IMR-90 (cell line): ENCODE measurements at regions not wholly inside any gene's neighbourhood (a gene's known extent, or its start where the extent isn't known, plus 50 kb on each side); places are given as distances from the start of the nearest gene placed in this dataset.

Experiments used
- ATAC-seq: fragments of 200-7000 bp; cut with Tn5 transposase; 2 replicates; pipeline ENCODE4 v1.9.1; 2020; ENCODE audit warnings: low read depth, mild to moderate bottlenecking, moderate library complexity
- BruUV-seq: library from RNA; stranded (reverse); fragments of 400-500 nt; replicated peaks from 2 replicates; lab custom pipeline; 2021; lab: Mats Ljungman, UMichigan
- CTCF ChIA-PET: fragments of 300-600 bp; formaldehyde crosslinking; extraction: SDS; loops from one replicate; lab custom pipeline; 2021; ENCODE audit warnings: antibody characterized with exemption; lab: Yijun Ruan, JAX
- POLR2A ChIA-PET: fragments of 300-600 bp; sonication (Branson Sonifier 250); formaldehyde crosslinking; loops from one replicate; lab custom pipeline; 2022; ENCODE audit warnings: antibody characterized with exemption; ENCODE audit not compliant: unreplicated experiment; lab: Charles Lee
- DNase-seq: peaks from one replicate; pipeline ENCODE4 v3.0.0; 2013
- H2AFZ ChIP-seq: replicated peaks from 2 replicates; pipeline ENCODE3; 2013; ENCODE audit warnings: low read length, mild to moderate bottlenecking; ENCODE audit not compliant: poor library complexity
- H2AK5ac ChIP-seq: 2 replicates; pipeline ENCODE4 v1.6.1; 2013; ENCODE audit warnings: low read depth, low read length, inconsistent platforms
- H2AK9ac ChIP-seq: replicated peaks from 2 replicates; pipeline ENCODE3; 2013; ENCODE audit warnings: mild to moderate bottlenecking, low read depth, low read length, moderate library complexity; ENCODE audit not compliant: poor library complexity
- H2BK120ac ChIP-seq: 2 replicates; pipeline ENCODE4 v1.6.1; 2013; ENCODE audit warnings: low read depth, low read length, inconsistent platforms
- H2BK15ac ChIP-seq: 3 replicates; pipeline ENCODE4 v1.6.1; 2013; ENCODE audit warnings: low read depth, low read length, inconsistent platforms
- H2BK20ac ChIP-seq: 2 replicates; pipeline ENCODE4 v1.6.1; 2013; ENCODE audit warnings: low read depth, mild to moderate bottlenecking, inconsistent platforms, low read length, moderate library complexity
- H2BK5ac ChIP-seq: 2 replicates; pipeline ENCODE4 v1.6.1; 2013; ENCODE audit warnings: mild to moderate bottlenecking, low read depth, low read length, inconsistent platforms; ENCODE audit not compliant: poor library complexity, severe bottlenecking
- H3K14ac ChIP-seq: replicated peaks from 2 replicates; pipeline ENCODE4 v1.6.1; 2013; ENCODE audit warnings: low read depth, low read length, inconsistent platforms
- H3K18ac ChIP-seq: 2 replicates; pipeline ENCODE4 v1.6.1; 2013; ENCODE audit warnings: low read depth, low read length, control low read depth
- H3K23ac ChIP-seq: 2 replicates; pipeline ENCODE4 v1.6.1; 2013; ENCODE audit warnings: low read depth, low read length, inconsistent platforms
- H3K27ac ChIP-seq: 2 replicates; pipeline ENCODE4 v1.5.1; 2013; ENCODE audit warnings: mild to moderate bottlenecking, control low read depth, low read length; ENCODE audit not compliant: insufficient read depth
- H3K27me3 ChIP-seq: 2 replicates; pipeline ENCODE4 v1.6.1; 2013; ENCODE audit warnings: low read length; ENCODE audit not compliant: control insufficient read depth, insufficient read depth
- H3K36me3 ChIP-seq: 2 replicates; pipeline ENCODE4 v1.6.1; 2013; ENCODE audit warnings: low read length, mixed read lengths; ENCODE audit not compliant: control insufficient read depth, insufficient read depth
- H3K4ac ChIP-seq: 2 replicates; pipeline ENCODE4 v1.6.1; 2013; ENCODE audit warnings: low read depth, low read length, inconsistent platforms
- H3K4me1 ChIP-seq: 2 replicates; pipeline ENCODE4 v1.6.1; 2013; ENCODE audit warnings: low read length, mixed read lengths; ENCODE audit not compliant: control insufficient read depth, insufficient read depth
- H3K4me2 ChIP-seq: 2 replicates; pipeline ENCODE4 v1.6.1; 2013; ENCODE audit warnings: low read depth, mild to moderate bottlenecking, control low read depth, low read length, moderate library complexity
- H3K4me3 ChIP-seq: 2 replicates; pipeline ENCODE4 v1.5.1; 2013; ENCODE audit warnings: low read depth, mild to moderate bottlenecking, control low read depth, low read length, moderate library complexity; ENCODE audit not compliant: insufficient read depth
- H3K56ac ChIP-seq: 2 replicates; pipeline ENCODE4 v1.6.1; 2013; ENCODE audit warnings: low read length, inconsistent platforms; ENCODE audit not compliant: insufficient read depth; ENCODE audit errors: extremely low read depth
- H3K79me1 ChIP-seq, 2 experiments: 2 replicates each; pipeline ENCODE4 v1.6.1; 2013; ENCODE audit warnings: low read length in 2 of 2, inconsistent platforms in 1 of 2, low read depth in 1 of 2
- H3K9ac ChIP-seq: 2 replicates; pipeline ENCODE4 v1.6.1; 2013; ENCODE audit warnings: low read depth, low read length, control low read depth
- H3K9me1 ChIP-seq: 2 replicates; pipeline ENCODE4 v1.6.1; 2013; ENCODE audit warnings: low read length, inconsistent platforms; ENCODE audit not compliant: insufficient read depth
- H3K9me3 ChIP-seq: 2 replicates; pipeline ENCODE4 v1.6.1; 2013; ENCODE audit warnings: low read length; ENCODE audit not compliant: control insufficient read depth, insufficient read depth
- H4K20me1 ChIP-seq: 2 replicates; pipeline ENCODE4 v1.6.1; 2013; ENCODE audit warnings: low read length, inconsistent platforms; ENCODE audit not compliant: insufficient read depth
- H4K5ac ChIP-seq: 2 replicates; pipeline ENCODE4 v1.6.1; 2013; ENCODE audit warnings: mild to moderate bottlenecking, low read depth, low read length, control low read depth
- H4K8ac ChIP-seq, 2 experiments: 2 replicates each; pipeline ENCODE4 v1.6.1; 2013; ENCODE audit warnings: low read depth in 2 of 2, low read length in 2 of 2, control low read depth in 1 of 2, inconsistent platforms in 1 of 2
- H4K91ac ChIP-seq: 2 replicates; pipeline ENCODE4 v1.6.1; 2013; ENCODE audit warnings: low read depth, low read length, inconsistent platforms; ENCODE audit not compliant: insufficient read depth
- BHLHE40 ChIP-seq: fragments of 150-350 bp; IDR thresholded peaks from 2 replicates; pipeline ENCODE4 v1.6.1; 2016; ENCODE audit warnings: mild to moderate bottlenecking, low read depth, low read length
- CEBPB ChIP-seq: IDR thresholded peaks from 2 replicates; pipeline ENCODE4 v1.6.1; 2012; ENCODE audit warnings: low read depth, low read length, improper control_type of control experiment
- FOS ChIP-seq: fragments of 150-350 bp; IDR thresholded peaks from 2 replicates; pipeline ENCODE4 v1.6.1; 2016; ENCODE audit warnings: low read depth, low read length
- MAZ ChIP-seq: IDR thresholded peaks from 2 replicates; pipeline ENCODE4 v1.6.1; 2012; ENCODE audit warnings: low read depth, mild to moderate bottlenecking, low read length, improper control_type of control experiment, moderate library complexity, borderline replicate concordance
- MXI1 ChIP-seq: IDR thresholded peaks from 2 replicates; pipeline ENCODE4 v1.6.1; 2012; ENCODE audit warnings: low read depth, mild to moderate bottlenecking, low read length, moderate library complexity, borderline replicate concordance
- NFE2L2 ChIP-seq: fragments of 150-350 bp; IDR thresholded peaks from 2 replicates; pipeline ENCODE4 v1.6.1; 2016; ENCODE audit warnings: low read depth, mild to moderate bottlenecking, low read length
- RAD21 ChIP-seq: IDR thresholded peaks from 2 replicates; pipeline ENCODE4 v1.6.1; 2012; ENCODE audit warnings: low read length, improper control_type of control experiment
- RCOR1 ChIP-seq: IDR thresholded peaks from 2 replicates; pipeline ENCODE4 v1.6.1; 2012; ENCODE audit warnings: mild to moderate bottlenecking, low read length, improper control_type of control experiment; ENCODE audit not compliant: insufficient replicate concordance
- RFX5 ChIP-seq: IDR thresholded peaks from 2 replicates; pipeline ENCODE4 v1.8.0; 2012; ENCODE audit warnings: low read depth, mild to moderate bottlenecking, low read length, moderate library complexity
- SMC3 ChIP-seq: fragments of 150-350 bp; IDR thresholded peaks from 2 replicates; pipeline ENCODE4 v1.6.1; 2016; ENCODE audit warnings: low read depth, mild to moderate bottlenecking, antibody characterized with exemption, low read length, moderate library complexity
- WGBS, 2 experiments: methylation state at CpG; one replicate each; pipeline versions ENCODE4 v1.1.5 to v1.1.7; 2013; ENCODE audit warnings: missing lambda C conversion rate in 2 of 2; ENCODE audit not compliant: insufficient read length in 1 of 2; ENCODE audit errors: extremely low coverage in 2 of 2; 5-methylcytosine and 5-hydroxymethylcytosine counted together
- dilution Hi-C: fragments of 300-500 bp; cut with HindIII; formaldehyde crosslinking; loops from one replicate; pipeline ENCODE4 v1.14.3; 2018; ENCODE audit warnings: low sequenced_read_pairs; ENCODE audit not compliant: unreplicated experiment
- in situ Hi-C: fragments of 300-500 bp; cut with MboI; formaldehyde crosslinking; loops from 3 replicates; pipeline ENCODE4 v1.14.3; 2019; ENCODE audit warnings: low sequenced_read_pairs, inconsistent platforms, mixed read lengths
- intact Hi-C: fragments of 100-400 bp; cut with micrococcal nuclease; formaldehyde crosslinking; loops from 2 replicates; pipeline ENCODE4 v1.10.0; 2022
- TF ChIP-seq, protein P1 (sequence below): fragments of 150-350 bp; IDR thresholded peaks from 2 replicates; pipeline ENCODE4 v1.6.1; 2017; ENCODE audit warnings: mild to moderate bottlenecking, antibody characterized with exemption, low read length, low read depth
- TF ChIP-seq, protein P2 (sequence below): fragments of 150-350 bp; IDR thresholded peaks from 2 replicates; pipeline ENCODE4 v1.6.1; 2016; ENCODE audit warnings: low read depth, mild to moderate bottlenecking, low read length, moderate library complexity, borderline replicate concordance

DNA sequence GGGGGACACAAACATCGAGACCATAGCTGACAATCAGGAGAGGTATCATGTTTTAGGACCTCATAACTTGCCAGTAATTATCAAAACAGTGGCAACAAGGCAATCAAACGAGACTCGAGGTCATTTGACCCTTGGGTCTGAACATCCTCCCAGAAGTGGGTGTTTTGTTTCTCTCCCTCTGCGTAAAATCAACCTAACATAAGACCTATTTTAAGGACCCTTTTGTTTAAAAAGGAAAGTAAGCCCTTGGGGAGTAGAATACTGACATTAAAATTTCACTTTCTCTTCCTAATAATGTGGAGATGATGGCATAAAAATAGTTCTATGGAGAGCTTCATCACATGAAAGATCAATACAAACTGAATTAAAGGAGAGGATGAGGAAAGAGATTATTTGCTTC lies 106.2 kb upstream of the PUDP start:
- Histone ChIP-seq H3K36me3 (no peaks in the 10 kb centered on the region), H2AK5ac (no peak overlapping the region), H3K27ac (no peak overlapping the region), H4K91ac (no peak overlapping the region), H3K27me3 (no peaks in the 10 kb centered on the region), H2AFZ (no peak overlapping the region), H4K20me1 (no peaks in the 10 kb centered on the region), H3K4ac (no peak overlapping the region), H4K8ac (no peak overlapping the region), H2BK120ac (no peak overlapping the region), H3K56ac (no peak overlapping the region), H2BK20ac (no peak overlapping the region), H3K14ac (no peak overlapping the region), H3K23ac (no peak overlapping the region), H4K5ac (no peak overlapping the region), H3K9ac (no peak overlapping the region), H3K4me1 (no peaks in the 10 kb centered on the region), H3K9me1 (no peaks in the 10 kb centered on the region), H2BK15ac (no peak overlapping the region), H3K79me1 (no peaks in the 10 kb centered on the region), H2AK9ac (no peak overlapping the region), H3K18ac (no peak overlapping the region), H3K4me3 (no peak overlapping the region), H3K4me2 (no peak overlapping the region), H3K9me3 (peaks cover 6% of the 10 kb centered on the region; the same call in 1 of the 2 replicates), H2BK5ac (no peak overlapping the region)
- no peak for DNase-seq
- ATAC-seq = no peak
- WGBS, 2 experiments = no CpG with 5 or more reads among the region's 4 CpGs
- CTCF ChIA-PET = no interaction called here
- TF ChIP-seq, protein P1, sequence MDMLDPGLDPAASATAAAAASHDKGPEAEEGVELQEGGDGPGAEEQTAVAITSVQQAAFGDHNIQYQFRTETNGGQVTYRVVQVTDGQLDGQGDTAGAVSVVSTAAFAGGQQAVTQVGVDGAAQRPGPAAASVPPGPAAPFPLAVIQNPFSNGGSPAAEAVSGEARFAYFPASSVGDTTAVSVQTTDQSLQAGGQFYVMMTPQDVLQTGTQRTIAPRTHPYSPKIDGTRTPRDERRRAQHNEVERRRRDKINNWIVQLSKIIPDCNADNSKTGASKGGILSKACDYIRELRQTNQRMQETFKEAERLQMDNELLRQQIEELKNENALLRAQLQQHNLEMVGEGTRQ = no peak
- TF ChIP-seq BHLHE40 (no peak), FOS (no peak), RCOR1 (no peak), MAZ (no peak), RFX5 (no peak), SMC3 (no peak), CEBPB (no peak), MXI1 (no peak), RAD21 (no peak), NFE2L2 (no peak)
- TF ChIP-seq, protein P2, sequence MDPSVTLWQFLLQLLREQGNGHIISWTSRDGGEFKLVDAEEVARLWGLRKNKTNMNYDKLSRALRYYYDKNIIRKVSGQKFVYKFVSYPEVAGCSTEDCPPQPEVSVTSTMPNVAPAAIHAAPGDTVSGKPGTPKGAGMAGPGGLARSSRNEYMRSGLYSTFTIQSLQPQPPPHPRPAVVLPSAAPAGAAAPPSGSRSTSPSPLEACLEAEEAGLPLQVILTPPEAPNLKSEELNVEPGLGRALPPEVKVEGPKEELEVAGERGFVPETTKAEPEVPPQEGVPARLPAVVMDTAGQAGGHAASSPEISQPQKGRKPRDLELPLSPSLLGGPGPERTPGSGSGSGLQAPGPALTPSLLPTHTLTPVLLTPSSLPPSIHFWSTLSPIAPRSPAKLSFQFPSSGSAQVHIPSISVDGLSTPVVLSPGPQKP = no peak
- in situ Hi-C loops = no loop called here
- POLR2A ChIA-PET = no interaction called here
- dilution Hi-C loops = no loop called here
- intact Hi-C loops = no loop called here
- BruUV-seq = no TSS peak
